CD4-positive, alpha-beta T cell (primary cell): ENCODE measurements at regions not wholly inside any gene's neighbourhood (a gene's known extent, or its start where the extent isn't known, plus 50 kb on each side); places are given as distances from the start of the nearest gene placed in this dataset.

Source experiments
- ATAC-seq: fragments of 200-7000 bp; cut with Tn5 transposase; one replicate; pipeline ENCODE4 v1.10.0; 2022; ENCODE audit warnings: mild to moderate bottlenecking; ENCODE audit not compliant: poor library complexity
- CTCF ChIA-PET: fragments of 350-600 bp; sonication (Branson Sonifier 250); formaldehyde crosslinking; loops from one replicate; lab custom pipeline; 2021; ENCODE audit warnings: antibody characterized with exemption, inconsistent platforms; lab: Charles Lee
- POLR2A ChIA-PET: fragments of 350-600 bp; sonication (Branson Sonifier 250); formaldehyde crosslinking; loops from one replicate; lab custom pipeline; 2021; ENCODE audit warnings: antibody characterized with exemption, inconsistent platforms; lab: Charles Lee
- DNase-seq, 14 experiments: peaks; one replicate each; pipeline ENCODE4 v3.0.0-alpha.2; 2013 to 2020; ENCODE audit warnings: mixed read lengths in 2 of 14
- H3K27ac ChIP-seq, 2 donors: one replicate each; pipeline versions ENCODE4 v1.5.1 to v1.7.0; 2013; ENCODE audit warnings: low read length in 2 of 2, low read depth in 1 of 2, mild to moderate bottlenecking in 1 of 2
- H3K27me3 ChIP-seq, 2 experiments: 1 replicate in 1 of 2; 2 replicates in 1 of 2; pipeline versions ENCODE4 v1.6.1 to v1.7.0; 2013; ENCODE audit warnings: low read length in 2 of 2, control low read depth in 1 of 2, mild to moderate bottlenecking in 1 of 2, moderate library complexity in 1 of 2; ENCODE audit not compliant: insufficient read depth in 2 of 2, control insufficient read depth in 1 of 2
- H3K36me3 ChIP-seq: one replicate; pipeline ENCODE4 v1.6.1; 2013; ENCODE audit warnings: low read length, control low read depth; ENCODE audit not compliant: insufficient read depth
- H3K4me1 ChIP-seq: one replicate; pipeline ENCODE4 v1.6.1; 2013; ENCODE audit warnings: low read length, control low read depth; ENCODE audit not compliant: insufficient read depth
- H3K4me3 ChIP-seq: one replicate; pipeline ENCODE4 v1.5.1; 2013; ENCODE audit warnings: mild to moderate bottlenecking, low read length, moderate library complexity
- H3K9me3 ChIP-seq, 2 experiments: 1 replicate in 1 of 2; 2 replicates in 1 of 2; pipeline versions ENCODE4 v1.6.1 to v1.7.0; 2013; ENCODE audit warnings: low read length in 2 of 2, mild to moderate bottlenecking in 2 of 2, control low read depth in 1 of 2, moderate library complexity in 1 of 2; ENCODE audit not compliant: control insufficient read depth in 1 of 2, insufficient read depth in 1 of 2
- H3K27ac Mint-ChIP-seq: one replicate; pipeline ENCODE4 v1.8.0; 2020; ENCODE audit warnings: mixed read lengths
- H3K27me3 Mint-ChIP-seq: one replicate; pipeline ENCODE4 v1.8.0; 2021; ENCODE audit warnings: mixed read lengths
- H3K36me3 Mint-ChIP-seq: one replicate; pipeline ENCODE4 v1.8.0; 2021; ENCODE audit warnings: low read depth, mixed read lengths
- H3K4me1 Mint-ChIP-seq: one replicate; pipeline ENCODE4 v1.8.0; 2021; ENCODE audit warnings: low read depth, mixed read lengths
- H3K4me3 Mint-ChIP-seq: one replicate; pipeline ENCODE4 v1.8.0; 2020; ENCODE audit warnings: mild to moderate bottlenecking, mixed read lengths
- H3K9me3 Mint-ChIP-seq: one replicate; pipeline ENCODE4 v1.8.0; 2020; ENCODE audit warnings: mixed read lengths
- intact Hi-C, 2 experiments: fragments of 100-400 bp; cut with DNase I in 1 of 2; cut with micrococcal nuclease in 1 of 2; formaldehyde crosslinking; loops; one replicate each; pipeline versions ENCODE4 v1.15.1 to v1.9.0; 2023 to 2025; cut with DNase I, micrococcal nuclease
- TF ChIP-seq, protein P1 (sequence below): fragments of 200-600 bp; IDR thresholded peaks from one replicate; pipeline ENCODE4 v1.8.0; 2022; ENCODE audit warnings: antibody characterized with exemption, mild to moderate bottlenecking

DNA sequence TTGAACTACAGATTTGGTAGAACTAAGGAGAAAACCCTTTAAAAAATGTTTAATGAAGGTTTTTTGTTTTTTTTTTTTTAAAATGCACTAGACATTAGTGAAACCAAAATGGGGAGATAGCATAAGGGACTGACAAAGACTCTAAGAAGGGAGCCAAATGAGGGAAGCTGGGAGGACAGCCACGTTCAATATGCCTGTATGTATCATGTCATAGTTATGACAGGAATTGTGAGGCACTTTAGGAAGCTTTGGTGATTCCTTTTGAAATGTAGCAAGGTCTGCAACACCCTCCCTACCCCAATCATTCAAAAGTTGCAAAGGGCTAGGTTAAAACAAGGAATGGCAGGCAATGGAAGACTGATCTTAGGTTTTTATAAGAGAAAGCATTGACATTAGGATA, 526.0 kb downstream of the TLL1 start:
- Mint-ChIP-seq H3K27me3 (no peaks in the 10 kb centered on the region), H3K27ac (no peak overlapping the region), H3K36me3 (no peaks in the 10 kb centered on the region), H3K4me3 (no peak overlapping the region), H3K4me1 (no peaks in the 10 kb centered on the region), H3K9me3 (peaks cover 11% of the 10 kb centered on the region)
- CTCF ChIA-PET = no interaction called here
- Histone ChIP-seq H3K4me1 (no peaks in the 10 kb centered on the region), H3K27me3 (no peaks in the 10 kb centered on the region), H3K27ac (no peak overlapping the region), H3K9me3 (no peaks in the 10 kb centered on the region), H3K36me3 (no peaks in the 10 kb centered on the region), H3K4me3 (no peak overlapping the region)
- ATAC-seq = no peak
- POLR2A ChIA-PET = no interaction called here
- intact Hi-C loops = no loop called here
- DNase-seq = no peak
- TF ChIP-seq, protein P1, sequence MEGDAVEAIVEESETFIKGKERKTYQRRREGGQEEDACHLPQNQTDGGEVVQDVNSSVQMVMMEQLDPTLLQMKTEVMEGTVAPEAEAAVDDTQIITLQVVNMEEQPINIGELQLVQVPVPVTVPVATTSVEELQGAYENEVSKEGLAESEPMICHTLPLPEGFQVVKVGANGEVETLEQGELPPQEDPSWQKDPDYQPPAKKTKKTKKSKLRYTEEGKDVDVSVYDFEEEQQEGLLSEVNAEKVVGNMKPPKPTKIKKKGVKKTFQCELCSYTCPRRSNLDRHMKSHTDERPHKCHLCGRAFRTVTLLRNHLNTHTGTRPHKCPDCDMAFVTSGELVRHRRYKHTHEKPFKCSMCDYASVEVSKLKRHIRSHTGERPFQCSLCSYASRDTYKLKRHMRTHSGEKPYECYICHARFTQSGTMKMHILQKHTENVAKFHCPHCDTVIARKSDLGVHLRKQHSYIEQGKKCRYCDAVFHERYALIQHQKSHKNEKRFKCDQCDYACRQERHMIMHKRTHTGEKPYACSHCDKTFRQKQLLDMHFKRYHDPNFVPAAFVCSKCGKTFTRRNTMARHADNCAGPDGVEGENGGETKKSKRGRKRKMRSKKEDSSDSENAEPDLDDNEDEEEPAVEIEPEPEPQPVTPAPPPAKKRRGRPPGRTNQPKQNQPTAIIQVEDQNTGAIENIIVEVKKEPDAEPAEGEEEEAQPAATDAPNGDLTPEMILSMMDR = no peak

DNA sequence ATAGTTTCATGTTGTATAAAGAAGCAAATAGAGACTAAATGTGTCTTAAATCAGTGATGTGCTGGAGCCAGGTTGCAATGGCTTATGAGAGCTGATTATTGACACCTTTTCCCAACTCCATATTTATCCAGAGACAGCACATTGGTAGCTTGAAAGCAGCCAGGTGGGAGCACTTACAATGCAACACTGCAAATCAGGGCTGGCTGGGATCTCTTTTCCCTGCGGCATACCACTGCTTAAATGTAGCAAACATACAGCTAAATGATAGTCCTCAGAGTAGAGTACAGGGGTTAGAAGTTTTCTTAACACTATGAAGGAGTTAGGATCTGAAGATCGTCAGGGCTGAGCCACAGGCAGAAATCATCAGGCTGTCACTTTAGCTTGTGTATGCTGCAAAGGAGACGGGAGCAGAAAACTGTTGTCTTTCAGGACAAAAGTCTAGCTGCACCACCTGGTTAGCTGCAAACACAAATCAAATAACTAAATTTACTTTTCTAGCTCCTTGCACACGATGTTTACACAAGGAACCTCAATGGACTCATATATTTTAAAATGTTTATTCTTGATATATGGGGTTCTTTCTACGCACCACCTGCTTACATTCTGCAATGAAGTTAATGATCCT, 527.3 kb downstream of the TLL1 start:
- intact Hi-C loops = no loop called here
- Mint-ChIP-seq H3K27ac (no peak overlapping the region), H3K27me3 (no peaks in the 10 kb centered on the region), H3K4me1 (no peaks in the 10 kb centered on the region), H3K9me3 (peaks cover 7% of the 10 kb centered on the region), H3K36me3 (no peaks in the 10 kb centered on the region), H3K4me3 (no peak overlapping the region)
- ChIA-PET CTCF (no interaction called here), POLR2A (no interaction called here)
- TF ChIP-seq, protein P1 = no peak
- Histone ChIP-seq H3K4me1 (no peaks in the 10 kb centered on the region), H3K27ac (no peak overlapping the region), H3K9me3 (no peaks in the 10 kb centered on the region), H3K27me3 (no peaks in the 10 kb centered on the region), H3K36me3 (no peaks in the 10 kb centered on the region), H3K4me3 (no peak overlapping the region)
- DNase-seq (no peak), ATAC-seq (no peak)

DNA sequence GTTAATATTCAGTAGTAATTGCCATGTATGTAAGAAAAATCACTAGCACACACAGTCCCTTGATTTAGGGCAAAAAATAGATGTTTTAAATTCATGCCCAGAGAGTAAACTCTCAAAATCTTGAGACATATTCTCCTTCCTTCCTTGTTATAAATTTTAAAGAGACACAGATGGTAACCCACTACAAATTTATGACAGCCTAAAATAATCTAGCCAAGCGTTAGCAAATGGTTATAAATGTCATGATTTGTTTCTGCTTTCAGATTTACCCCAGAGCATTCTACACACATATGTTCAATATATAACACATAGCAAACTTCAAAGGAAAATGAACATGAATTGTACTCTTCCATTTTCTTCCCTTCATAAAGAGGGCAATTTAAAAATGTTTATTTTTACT, 540.3 kb downstream of the TLL1 start:
- intact Hi-C loops = no loop called here
- Mint-ChIP-seq H3K9me3 (peaks cover 4% of the 10 kb centered on the region), H3K27ac (no peak overlapping the region), H3K27me3 (no peaks in the 10 kb centered on the region), H3K4me3 (no peak overlapping the region), H3K4me1 (no peaks in the 10 kb centered on the region), H3K36me3 (no peaks in the 10 kb centered on the region)
- DNase-seq (no peak), ATAC-seq (no peak)
- H3K9me3 ChIP-seq = peaks cover 0 to 7% of the 10 kb centered on the region in 2 experiments
- H3K27me3 ChIP-seq = no peaks in the 10 kb centered on the region
- TF ChIP-seq, protein P1 = no peak
- H3K36me3 ChIP-seq = no peaks in the 10 kb centered on the region
- POLR2A ChIA-PET = no interaction called here
- CTCF ChIA-PET = no interaction called here
- H3K4me3 ChIP-seq = no peak overlapping the region
- H3K4me1 ChIP-seq = no peaks in the 10 kb centered on the region
- H3K27ac ChIP-seq = no peak overlapping the region
